GM12892 (cell line): ENCODE measurements at regions not wholly inside any gene's neighbourhood (a gene's known extent, or its start where the extent isn't known, plus 50 kb on each side); places are given as distances from the start of the nearest gene placed in this dataset.
"Not testable (repeated sequence)": the region's sequence is repeated elsewhere in the genome, so short reads cannot be mapped to it uniquely, and the experiment has no call there.

Experiments
- POLR2A ChIP-seq: IDR thresholded peaks from 2 replicates; pipeline ENCODE4 v1.6.1; 2011; ENCODE audit warnings: low read depth, low read length, control low read depth
- POLR2AphosphoS5 ChIP-seq: IDR thresholded peaks from 2 replicates; pipeline ENCODE4 v1.6.1; 2011; ENCODE audit warnings: low read depth, low read length, control low read depth
- TAF1 ChIP-seq: IDR thresholded peaks from 2 replicates; pipeline ENCODE4 v1.6.1; 2011; ENCODE audit warnings: low read depth, mild to moderate bottlenecking, control low read depth, low read length, borderline replicate concordance

DNA sequence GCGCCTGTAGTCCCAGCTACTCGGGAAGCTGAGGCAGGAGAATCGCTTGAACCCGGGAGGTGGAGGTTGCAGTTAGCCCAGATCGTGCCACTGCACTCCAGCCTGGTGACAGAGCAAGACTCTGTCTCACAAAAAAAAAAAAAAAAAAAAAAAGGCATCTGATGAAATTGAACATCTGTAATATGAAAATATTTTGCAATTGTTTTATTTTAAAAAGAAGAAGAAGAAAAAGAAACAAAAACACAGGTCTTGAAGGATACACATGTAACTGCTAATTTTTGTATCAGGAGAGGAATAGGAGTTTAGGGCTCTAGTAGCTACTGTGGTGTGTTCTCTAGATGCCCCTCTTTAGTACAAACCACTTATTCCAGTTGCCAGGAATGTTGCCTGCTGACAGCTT lies 51.4 kb upstream of the PIK3CB start:
- not testable (repeated sequence) for TF ChIP-seq TAF1, POLR2A, POLR2AphosphoS5
